ENCODE measurements at regions not wholly inside any gene's neighbourhood (a gene's known extent, or its start where the extent isn't known, plus 50 kb on each side); places are given as distances from the start of the nearest gene placed in this dataset.
A peak's percentile ranks its signal among the peaks of the same experiment; 100 is the strongest.
"Not testable (repeated sequence)": the region's sequence is repeated elsewhere in the genome, so short reads cannot be mapped to it uniquely, and the experiment has no call there.

DNA sequence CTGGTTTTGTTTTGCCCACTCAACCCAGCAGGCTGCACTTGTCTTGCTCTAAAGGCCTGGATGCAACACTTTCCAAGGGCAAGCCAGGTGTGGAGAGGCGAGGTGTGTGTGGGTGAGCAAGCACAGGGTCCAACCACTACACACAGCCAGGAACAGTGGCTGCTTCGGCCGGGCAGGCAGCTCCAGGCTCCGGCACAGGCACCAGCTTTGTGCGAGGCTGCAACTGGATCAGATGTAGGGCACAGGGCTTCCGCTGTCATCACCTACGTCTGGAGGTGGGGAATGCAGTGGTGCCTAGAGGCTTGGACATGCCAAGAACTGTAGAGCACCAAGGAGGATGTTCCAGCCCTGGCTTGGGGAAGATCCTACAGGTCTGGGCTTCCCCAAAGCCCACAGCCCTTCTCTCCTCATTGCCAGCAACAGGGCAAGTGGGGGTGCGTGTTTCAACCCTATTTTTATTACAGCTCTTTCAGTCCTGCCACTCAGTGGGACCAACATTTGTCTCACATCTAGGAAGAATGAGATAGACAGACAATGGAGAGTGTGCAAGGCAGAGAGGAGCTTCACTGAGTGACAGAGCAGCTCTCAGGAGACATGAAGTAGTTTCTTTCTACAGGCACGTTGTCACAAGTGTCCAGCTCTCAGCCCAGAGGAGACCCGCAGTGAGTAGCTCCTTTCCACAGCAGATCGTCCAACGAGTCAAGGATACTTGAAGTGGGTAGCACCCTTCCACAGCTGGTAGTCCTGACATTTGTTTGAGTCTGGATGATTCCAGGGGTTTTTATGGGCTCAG is 622.2 kb downstream of the CDH9 start:
- Histone ChIP-seq H3K4me3 (no peak overlapping the region), H3K27ac (no peak overlapping the region), H3K4me1 (replicated peaks in 1 of 2) (no peaks in the 10 kb centered on the region)
- no peak for ATAC-seq (replicated peaks in 6 of 8)
- in situ Hi-C loops (cut with MboI; ENCODE audit: low pct_unique_long_range_greater_than_20kb in 2 of 9, low sequenced_read_pairs in 9 of 9, unreplicated experiment in 9 of 9): no loop called here
- 10 to 93% (median 72%) methylated on average over 1 to 3 of the region's 12 CpGs; no CpG with 5 or more reads in 5 of the 10 experiments for WGBS, 10 experiments

DNA sequence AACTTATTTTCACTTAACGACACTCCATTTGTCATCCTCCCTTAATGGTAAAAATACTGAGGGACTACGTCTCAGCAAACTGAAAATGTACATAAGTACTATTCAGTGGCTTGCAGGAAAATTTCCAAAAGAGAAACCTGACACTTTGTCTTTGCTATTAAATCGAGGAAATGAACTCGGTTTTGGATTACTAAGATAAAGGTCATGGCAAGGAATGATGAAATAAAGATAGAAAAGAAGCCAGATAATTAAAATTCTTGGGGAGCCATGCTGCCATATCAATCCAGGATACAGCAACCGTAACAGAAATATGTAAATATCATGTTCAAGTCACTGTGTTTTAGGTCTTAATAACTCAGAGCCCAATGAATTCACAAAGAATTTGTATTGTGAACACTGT is 647.8 kb downstream of the CDH9 start:
- Histone ChIP-seq H3K4me3 (no peak overlapping the region), H3K4me1 (replicated peaks in 1 of 2) (peaks cover 7 to 8% of the 10 kb centered on the region in 2 donors), H3K27ac (no peak overlapping the region)
- in situ Hi-C loops (cut with MboI; ENCODE audit: low pct_unique_long_range_greater_than_20kb in 2 of 9, low sequenced_read_pairs in 9 of 9, unreplicated experiment in 9 of 9): no loop called here
- 0 to 96% (median 69%) methylated on average over 2 to 5 of the region's 5 CpGs for WGBS, 10 experiments
- ATAC-seq (replicated peaks in 6 of 8): no peak

DNA sequence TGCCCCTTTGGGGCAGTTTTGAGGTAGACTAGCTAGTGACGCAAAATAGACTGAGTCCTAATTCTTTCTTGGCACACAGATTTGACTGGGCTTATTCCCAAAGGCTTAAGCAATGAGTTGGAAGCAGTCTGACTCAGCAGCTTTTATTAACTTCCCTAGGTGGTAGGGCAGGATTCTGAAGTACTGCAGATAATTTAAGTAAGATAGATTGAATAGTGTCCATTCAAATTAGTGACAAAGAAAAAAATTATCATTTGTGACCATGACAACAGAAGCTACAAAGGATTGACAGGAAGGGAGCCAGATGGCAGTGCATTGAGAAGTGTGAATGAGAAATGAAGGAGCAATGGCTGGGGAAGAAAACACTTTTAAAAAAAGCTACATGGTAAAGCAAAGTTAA is 649.4 kb downstream of the CDH9 start:
- in situ Hi-C loops (cut with MboI; ENCODE audit: low pct_unique_long_range_greater_than_20kb in 2 of 9, low sequenced_read_pairs in 9 of 9, unreplicated experiment in 9 of 9): no loop called here
- WGBS, 10 experiments: 0 to 33% (median 0%) methylated on average over 1 of the region's 1 CpG; no CpG with 5 or more reads in 3 of the 10 experiments
- peaks cover 7 to 8% of the 10 kb centered on the region in 2 donors for H3K4me1 ChIP-seq (replicated peaks in 1 of 2)

DNA sequence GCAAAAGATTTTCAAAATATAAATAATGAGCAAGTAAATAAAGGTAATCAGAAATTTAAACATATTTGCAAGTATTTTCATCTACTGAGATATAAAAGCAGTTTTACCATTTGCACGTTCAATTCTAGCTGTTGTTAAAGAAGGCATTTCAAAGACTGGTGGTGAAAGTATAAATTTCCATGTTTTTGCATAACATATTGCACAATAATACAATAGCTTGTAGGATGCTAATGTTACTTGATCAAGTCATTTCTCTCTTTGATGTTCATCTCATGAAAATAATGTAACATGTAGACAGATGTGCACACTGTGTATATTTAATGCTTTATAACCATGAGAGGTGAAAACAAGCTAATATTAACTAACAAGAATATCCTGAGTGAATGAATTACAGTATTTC is 651.9 kb downstream of the CDH9 start:
- in situ Hi-C loops (cut with MboI; ENCODE audit: low pct_unique_long_range_greater_than_20kb in 2 of 9, low sequenced_read_pairs in 9 of 9, unreplicated experiment in 9 of 9): no loop called here
- 0 to 100% (median 40%) methylated on average over 1 of the region's 1 CpG; no CpG with 5 or more reads in 1 of the 10 experiments for WGBS, 10 experiments
- ATAC-seq (replicated peaks in 6 of 8): no peak

More for the DNA sequence above, 649.4 kb downstream of the CDH9 start:
- Histone ChIP-seq H3K4me3 (no peak overlapping the region), H3K27ac (no peak overlapping the region)
- ATAC-seq (replicated peaks in 6 of 8): peak in 5 of 8 experiments; percentile 80 to 95 (median 93)

DNA sequence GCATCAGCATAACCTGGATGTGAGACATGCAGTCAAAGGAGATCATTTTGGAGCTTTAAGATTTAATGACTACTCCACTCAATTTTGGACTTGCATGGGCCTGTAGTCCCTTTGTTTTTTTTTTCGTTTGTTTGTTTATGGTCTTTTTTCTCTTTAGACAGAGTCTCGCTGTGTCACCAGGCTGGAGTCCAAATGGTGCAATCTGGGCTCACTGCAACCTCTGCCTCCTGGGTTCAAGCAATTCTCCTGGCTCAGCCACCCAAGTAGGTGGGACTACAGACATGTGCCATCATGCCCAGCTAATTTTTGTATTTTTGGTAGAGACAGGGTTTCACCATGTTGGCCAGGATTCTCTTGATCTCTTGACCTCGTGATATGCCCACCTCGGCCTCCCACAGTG is 673.8 kb downstream of the CDH9 start:
- in situ Hi-C loops (cut with MboI; ENCODE audit: low pct_unique_long_range_greater_than_20kb in 2 of 9, low sequenced_read_pairs in 9 of 9, unreplicated experiment in 9 of 9); H3K27ac ChIP-seq; H3K4me1 ChIP-seq (replicated peaks in 1 of 2); ATAC-seq (replicated peaks in 6 of 8); H3K4me3 ChIP-seq: not testable (repeated sequence)
- WGBS, 10 experiments: 0 to 100% (median 57%) methylated on average over 1 to 4 of the region's 4 CpGs

More for the DNA sequence above, 651.9 kb downstream of the CDH9 start:
- no peak overlapping the region for H3K27ac ChIP-seq
- no peak overlapping the region for H3K4me3 ChIP-seq
- peaks cover 7 to 8% of the 10 kb centered on the region in 2 donors for H3K4me1 ChIP-seq (replicated peaks in 1 of 2)

DNA sequence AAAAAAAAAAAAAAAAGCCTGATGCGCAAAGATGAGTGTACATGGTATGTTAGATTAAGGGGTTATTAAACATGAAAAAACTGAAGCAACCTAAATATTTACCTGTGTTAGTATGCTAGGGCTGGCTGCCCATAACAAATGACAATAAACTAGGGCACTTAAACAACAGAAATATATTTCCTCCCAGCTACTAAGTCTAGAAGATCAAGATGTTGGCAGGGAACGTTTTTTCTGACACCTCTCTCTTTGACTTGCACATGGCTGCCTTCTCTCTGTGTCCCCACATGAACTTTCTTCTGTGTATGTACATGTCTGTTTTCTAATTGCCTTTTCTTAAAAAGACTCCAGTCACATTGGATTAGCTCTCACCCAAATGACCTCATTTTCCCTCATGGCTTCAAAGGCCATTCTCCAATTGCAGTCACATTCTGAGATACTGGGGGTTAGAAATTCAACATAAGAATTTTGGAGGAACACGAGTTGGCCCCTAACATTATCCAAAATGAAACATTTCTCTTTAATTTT is 694.5 kb downstream of the CDH9 start:
- in situ Hi-C loops (cut with MboI; ENCODE audit: low pct_unique_long_range_greater_than_20kb in 2 of 9, low sequenced_read_pairs in 9 of 9, unreplicated experiment in 9 of 9): no loop called here
- H3K27ac ChIP-seq: no peak overlapping the region
- no peak for ATAC-seq (replicated peaks in 6 of 8)
- no peak overlapping the region for H3K4me3 ChIP-seq
- WGBS, 10 experiments: 0 to 100% (median 88%) methylated on average over 1 to 3 of the region's 3 CpGs; no CpG with 5 or more reads in 1 of the 10 experiments
- H3K4me1 ChIP-seq (replicated peaks in 1 of 2): no peaks in the 10 kb centered on the region

DNA sequence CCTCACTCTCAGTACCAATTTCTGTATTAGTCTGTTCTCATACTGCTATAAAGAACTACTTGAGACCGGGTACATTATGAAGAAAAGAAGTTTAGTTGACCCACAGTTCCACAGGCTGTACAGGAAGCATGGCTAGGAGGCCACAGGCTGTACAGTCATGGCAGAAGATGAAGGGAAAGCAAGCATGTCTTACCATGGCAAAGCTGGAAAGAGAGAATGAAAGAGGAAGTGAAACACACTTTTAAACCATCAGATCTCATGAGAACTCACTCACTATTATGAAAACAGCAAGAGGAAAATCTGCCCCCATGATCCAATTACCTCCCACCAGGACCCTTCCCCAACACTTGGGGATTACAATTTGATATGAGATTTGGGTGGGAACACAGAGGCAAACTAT is 698.8 kb downstream of the CDH9 start:
- Histone ChIP-seq H3K27ac (no peak overlapping the region), H3K4me3 (no peak overlapping the region), H3K4me1 (replicated peaks in 1 of 2) (no peaks in the 10 kb centered on the region)
- in situ Hi-C loops (cut with MboI; ENCODE audit: low pct_unique_long_range_greater_than_20kb in 2 of 9, low sequenced_read_pairs in 9 of 9, unreplicated experiment in 9 of 9): no loop called here
- no peak for ATAC-seq (replicated peaks in 6 of 8)
- WGBS, 10 experiments: 0 to 88% (median 29%) methylated on average over 1 of the region's 1 CpG; no CpG with 5 or more reads in 5 of the 10 experiments

DNA sequence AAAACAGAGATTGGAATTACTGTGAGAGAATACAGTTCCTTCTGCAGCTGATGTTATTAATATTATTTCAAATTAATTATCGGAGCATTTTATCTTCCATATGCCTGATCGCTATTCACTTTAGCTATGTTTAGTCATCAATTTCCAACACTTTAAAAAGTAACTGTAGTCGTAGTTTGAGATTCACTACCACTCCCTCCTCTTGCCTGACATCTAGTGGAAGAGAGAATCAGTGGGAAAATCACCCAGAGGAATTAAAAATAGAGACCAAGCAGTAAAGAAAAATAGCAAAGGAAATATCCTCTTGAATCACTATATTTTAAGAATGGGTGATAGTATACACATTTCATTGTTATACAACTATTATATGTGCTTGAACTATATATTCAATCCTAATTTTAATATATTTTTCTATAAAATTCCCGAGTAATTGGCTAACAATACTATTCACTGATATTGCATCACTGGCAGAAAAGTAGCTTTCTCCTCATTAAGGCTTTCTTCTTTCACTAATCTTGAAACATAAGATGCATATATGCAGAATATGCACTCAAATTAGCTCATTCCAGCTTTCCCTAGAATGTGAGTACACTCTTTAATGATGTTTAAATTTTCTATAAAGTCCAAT is 708.7 kb downstream of the CDH9 start:
- peak in 2 of 8 experiments; percentile 18 to 42 for ATAC-seq (replicated peaks in 6 of 8)
- in situ Hi-C loops (cut with MboI; ENCODE audit: low pct_unique_long_range_greater_than_20kb in 2 of 9, low sequenced_read_pairs in 9 of 9, unreplicated experiment in 9 of 9): no loop called here
- H3K4me3 ChIP-seq: no peak overlapping the region
- WGBS, 10 experiments: 0 to 40% (median 23%) methylated on average over 1 to 4 of the region's 4 CpGs
- H3K4me1 ChIP-seq (replicated peaks in 1 of 2): no peaks in the 10 kb centered on the region
- no peak overlapping the region for H3K27ac ChIP-seq

DNA sequence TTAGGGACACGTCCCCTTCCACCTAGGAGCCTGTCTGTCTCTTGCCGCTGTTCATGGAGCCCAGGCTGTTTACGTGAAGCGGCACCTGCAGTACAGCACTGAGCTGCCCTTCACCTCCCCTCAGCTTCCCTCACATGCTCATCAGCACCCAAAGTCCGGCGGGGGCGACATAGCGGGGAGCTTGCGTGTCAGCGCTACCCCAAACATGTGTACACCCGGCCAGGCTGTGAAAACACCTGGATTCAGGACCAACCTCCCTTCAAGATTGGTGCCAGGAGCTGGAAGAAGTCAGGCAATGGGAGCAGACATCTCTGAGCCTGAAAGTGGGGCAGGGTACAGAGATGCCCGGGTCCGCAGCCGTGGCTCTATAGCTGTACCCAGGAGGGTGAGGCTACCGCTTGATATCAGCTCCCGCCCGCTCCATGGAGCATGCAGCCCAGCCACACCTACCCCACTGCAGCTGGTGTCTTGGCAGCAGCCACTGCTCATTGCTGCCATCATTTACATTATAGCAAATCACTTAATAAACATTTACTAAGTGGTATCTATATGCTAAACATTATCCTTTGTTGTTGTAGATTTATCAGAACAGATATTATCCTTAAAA is 712.1 kb downstream of the CDH9 start:
- Histone ChIP-seq H3K27ac (no peak overlapping the region), H3K4me3 (no peak overlapping the region), H3K4me1 (replicated peaks in 1 of 2) (no peaks in the 10 kb centered on the region)
- in situ Hi-C loops (cut with MboI; ENCODE audit: low pct_unique_long_range_greater_than_20kb in 2 of 9, low sequenced_read_pairs in 9 of 9, unreplicated experiment in 9 of 9): no loop called here
- 47 to 100% (median 83%) methylated on average over 1 to 9 of the region's 17 CpGs; no CpG with 5 or more reads in 3 of the 10 experiments for WGBS, 10 experiments
- no peak for ATAC-seq (replicated peaks in 6 of 8)

DNA sequence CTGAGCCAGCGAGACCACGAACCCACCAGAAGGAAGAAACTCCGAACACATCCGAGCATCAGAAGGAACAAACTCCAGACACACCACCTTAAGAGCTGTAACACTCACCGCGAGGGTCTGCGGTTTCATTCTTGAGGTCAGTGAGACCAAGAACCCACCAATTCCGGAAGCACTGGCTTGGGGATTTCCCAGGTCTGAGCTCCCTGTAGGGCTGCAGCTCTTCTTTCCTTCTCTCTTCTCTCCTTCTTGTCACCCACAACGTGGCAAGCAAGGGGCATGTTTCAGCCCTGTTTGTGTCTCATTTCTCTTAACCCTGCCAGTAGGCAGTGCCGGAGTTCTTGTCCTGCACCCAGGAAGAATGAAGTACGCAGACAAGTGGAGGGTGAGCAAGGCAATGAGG is 713.0 kb downstream of the CDH9 start:
- H3K27ac ChIP-seq; in situ Hi-C loops (cut with MboI; ENCODE audit: low pct_unique_long_range_greater_than_20kb in 2 of 9, low sequenced_read_pairs in 9 of 9, unreplicated experiment in 9 of 9); H3K4me1 ChIP-seq (replicated peaks in 1 of 2); ATAC-seq (replicated peaks in 6 of 8); H3K4me3 ChIP-seq: not testable (repeated sequence)
- WGBS, 10 experiments: 33 to 100% (median 82%) methylated on average over 1 to 5 of the region's 11 CpGs; no CpG with 5 or more reads in 4 of the 10 experiments

DNA sequence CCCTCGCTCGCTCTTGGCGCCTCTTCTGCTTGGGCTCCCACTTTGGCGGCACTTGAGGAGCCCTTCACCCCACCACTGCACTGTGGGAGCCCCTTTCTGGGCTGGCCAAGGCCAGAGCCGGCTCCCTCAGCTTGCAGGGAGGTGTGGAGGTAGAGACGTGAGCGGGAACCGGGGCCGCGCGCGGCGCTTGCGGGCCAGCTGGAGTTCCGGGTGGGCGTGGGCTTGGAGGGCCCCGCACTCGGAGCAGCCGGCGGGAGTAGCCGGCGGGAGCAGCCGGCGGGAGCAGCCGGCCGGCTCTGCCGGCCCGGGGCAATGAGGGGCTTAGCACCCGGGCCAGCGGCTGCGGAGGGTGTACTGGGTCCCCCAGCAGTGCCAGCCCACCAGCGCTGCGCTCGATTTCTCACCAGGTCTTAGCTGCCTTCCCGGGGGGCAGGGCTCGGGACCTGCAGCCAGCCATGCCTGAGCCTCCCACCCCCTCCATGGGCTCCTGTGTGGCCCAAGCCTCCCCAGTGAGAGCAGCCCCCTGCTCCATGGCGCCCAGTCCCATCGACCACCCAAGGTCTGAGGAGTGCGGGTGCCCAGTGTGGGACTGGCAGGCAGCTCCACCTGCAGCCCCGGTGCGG is 714.0 kb downstream of the CDH9 start:
- H3K4me3 ChIP-seq; ATAC-seq (replicated peaks in 6 of 8); H3K27ac ChIP-seq; in situ Hi-C loops (cut with MboI; ENCODE audit: low pct_unique_long_range_greater_than_20kb in 2 of 9, low sequenced_read_pairs in 9 of 9, unreplicated experiment in 9 of 9); H3K4me1 ChIP-seq (replicated peaks in 1 of 2): not testable (repeated sequence)
- WGBS, 10 experiments: 96 to 100% methylated on average over 4 to 17 of the region's 41 CpGs; no CpG with 5 or more reads in 8 of the 10 experiments

DNA sequence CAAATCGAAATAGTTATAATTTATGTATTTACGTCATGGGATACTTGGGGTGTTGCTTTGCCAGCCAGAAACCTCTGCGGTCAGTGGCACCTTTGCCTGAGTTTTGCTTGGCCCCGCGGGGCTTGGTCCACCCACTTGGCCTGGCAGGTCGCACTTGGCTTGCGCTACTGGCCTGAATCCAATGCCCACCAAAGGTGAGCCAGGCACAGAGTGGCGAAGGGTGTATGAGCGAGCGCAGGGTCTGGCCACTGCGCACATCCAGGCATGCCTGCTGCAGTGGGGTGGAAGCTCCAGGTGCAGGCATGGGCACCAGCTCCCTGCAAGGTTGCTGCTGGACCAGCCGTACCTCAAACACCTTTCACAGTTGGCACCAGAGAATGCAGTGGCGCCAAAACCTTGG is 714.6 kb downstream of the CDH9 start:
- Histone ChIP-seq H3K4me1 (replicated peaks in 1 of 2) (no peaks in the 10 kb centered on the region), H3K4me3 (no peak overlapping the region), H3K27ac (no peak overlapping the region)
- no peak for ATAC-seq (replicated peaks in 6 of 8)
- WGBS, 10 experiments: 30 to 98% (median 88%) methylated on average over 2 to 9 of the region's 13 CpGs; no CpG with 5 or more reads in 2 of the 10 experiments
- in situ Hi-C loops (cut with MboI; ENCODE audit: low pct_unique_long_range_greater_than_20kb in 2 of 9, low sequenced_read_pairs in 9 of 9, unreplicated experiment in 9 of 9): no loop called here

DNA sequence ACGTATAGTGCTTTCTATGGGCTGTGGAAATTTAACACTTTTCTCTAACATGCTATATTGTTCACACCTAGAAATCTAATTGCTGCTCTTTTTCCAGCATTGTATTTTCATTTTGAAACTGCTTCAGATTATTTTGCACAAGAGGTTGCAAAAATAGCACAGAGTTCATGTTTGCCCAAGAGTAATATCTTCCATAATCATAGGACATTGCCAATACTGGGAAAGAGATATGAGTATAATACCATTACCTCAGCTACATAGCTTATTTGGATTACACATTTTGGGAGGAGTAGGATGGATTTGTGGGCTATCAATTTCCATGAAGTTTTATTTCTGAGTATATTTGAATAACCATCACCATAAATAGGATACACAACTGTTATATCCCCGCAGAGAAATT is 717.1 kb downstream of the CDH9 start:
- Histone ChIP-seq H3K4me3 (no peak overlapping the region), H3K4me1 (replicated peaks in 1 of 2) (no peaks in the 10 kb centered on the region), H3K27ac (no peak overlapping the region)
- ATAC-seq (replicated peaks in 6 of 8): no peak
- in situ Hi-C loops (cut with MboI; ENCODE audit: low pct_unique_long_range_greater_than_20kb in 2 of 9, low sequenced_read_pairs in 9 of 9, unreplicated experiment in 9 of 9): no loop called here
- 6 to 100% (median 56%) methylated on average over 1 to 2 of the region's 2 CpGs; no CpG with 5 or more reads in 1 of the 10 experiments for WGBS, 10 experiments

Data from motor neuron (in vitro differentiated cells).